ENCODE measurements at regions not wholly inside any gene's neighbourhood (a gene's known extent, or its start where the extent isn't known, plus 50 kb on each side); places are given as distances from the start of the nearest gene placed in this dataset.
A peak's percentile ranks its signal among the peaks of the same experiment; 100 is the strongest.

GRCh38 chr11:22130462-22131053, 62.3 kb upstream of the ANO5 start:
- peak; percentile 16 for FAIRE-seq

GRCh38 chr11:22133776-22134175, 59.1 kb upstream of the ANO5 start:
- DNase-seq (ENCODE audit: insufficient read length, low spot score), result no peak
- no peak for FAIRE-seq
- TF ChIP-seq PAX5 (IDR thresholded peaks at IDR 0.05; ENCODE audit: insufficient read depth, low read length, severe bottlenecking) (no peak), POLR2AphosphoS5 (IDR thresholded peaks at IDR 0.05; ENCODE audit: low read depth, low read length) (no peak), POLR2A (IDR thresholded peaks at IDR 0.05; ENCODE audit: low read depth, low read length) (no peak), TAF1 (IDR thresholded peaks at IDR 0.05; ENCODE audit: low read depth, low read length) (no peak), POU2F2 (IDR thresholded peaks at IDR 0.05; ENCODE audit: low read depth, low read length) (no peak), SPI1 (IDR thresholded peaks at IDR 0.05; ENCODE audit: low read depth, low read length) (no peak)

More at GRCh38 chr11:22130462-22131053, 62.3 kb upstream of the ANO5 start:
- no peak for DNase-seq (ENCODE audit: insufficient read length, low spot score)
- TF ChIP-seq SPI1 (IDR thresholded peaks at IDR 0.05; ENCODE audit: low read depth, low read length), result no peak
- TF ChIP-seq PAX5 (IDR thresholded peaks at IDR 0.05; ENCODE audit: insufficient read depth, low read length, severe bottlenecking), result no peak
- TF ChIP-seq TAF1 (IDR thresholded peaks at IDR 0.05; ENCODE audit: low read depth, low read length), result no peak
- TF ChIP-seq POLR2AphosphoS5 (IDR thresholded peaks at IDR 0.05; ENCODE audit: low read depth, low read length), result no peak

- DNase-seq (ENCODE audit: insufficient read length, low spot score), result no peak
- TF ChIP-seq TAF1 (IDR thresholded peaks at IDR 0.05; ENCODE audit: low read depth, low read length) (no peak), PAX5 (IDR thresholded peaks at IDR 0.05; ENCODE audit: insufficient read depth, low read length, severe bottlenecking) (no peak), SPI1 (IDR thresholded peaks at IDR 0.05; ENCODE audit: low read depth, low read length) (no peak), POLR2A (IDR thresholded peaks at IDR 0.05; ENCODE audit: low read depth, low read length) (no peak), POU2F2 (IDR thresholded peaks at IDR 0.05; ENCODE audit: low read depth, low read length) (no peak), POLR2AphosphoS5 (IDR thresholded peaks at IDR 0.05; ENCODE audit: low read depth, low read length) (no peak)
- no peak for FAIRE-seq
These were observed 54.6 kb upstream of the ANO5 start for GRCh38 chr11:22138264-22138663.
